HG02870 (cell line): ENCODE measurements at regions not wholly inside any gene's neighbourhood (a gene's known extent, or its start where the extent isn't known, plus 50 kb on each side); places are given as distances from the start of the nearest gene placed in this dataset.

Experiments used
- ATAC-seq: cut with Tn5 transposase; IDR thresholded peaks from one replicate; pipeline ENCODE4 v1.9.1; 2021; ENCODE audit warnings: mild to moderate bottlenecking, moderate library complexity; ENCODE audit not compliant: unreplicated experiment

DNA sequence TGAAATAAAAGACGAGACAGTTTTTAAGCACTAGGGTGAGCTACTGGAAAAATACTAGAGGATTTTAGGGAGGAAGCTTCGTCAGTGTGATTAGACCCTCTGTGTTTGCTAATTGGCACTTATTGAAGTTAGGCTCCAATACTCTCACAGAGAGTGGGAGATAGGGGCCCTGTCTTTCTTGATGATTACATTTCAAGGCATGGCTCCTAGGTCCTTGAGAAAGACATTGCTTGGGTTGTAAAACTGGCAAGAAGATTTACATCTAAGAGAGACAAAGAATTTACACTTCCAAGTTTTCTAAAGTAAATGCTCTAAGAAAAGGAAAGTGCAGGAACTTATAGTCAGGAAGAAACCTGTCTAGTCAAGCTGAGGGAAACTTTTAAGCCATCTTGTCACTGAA, 183.2 kb downstream of the C12orf50 start:
- ATAC-seq = no peak

GRCh38 chr12:87841935-87842334, 187.3 kb downstream of the C12orf50 start:
- ATAC-seq = no peak

DNA sequence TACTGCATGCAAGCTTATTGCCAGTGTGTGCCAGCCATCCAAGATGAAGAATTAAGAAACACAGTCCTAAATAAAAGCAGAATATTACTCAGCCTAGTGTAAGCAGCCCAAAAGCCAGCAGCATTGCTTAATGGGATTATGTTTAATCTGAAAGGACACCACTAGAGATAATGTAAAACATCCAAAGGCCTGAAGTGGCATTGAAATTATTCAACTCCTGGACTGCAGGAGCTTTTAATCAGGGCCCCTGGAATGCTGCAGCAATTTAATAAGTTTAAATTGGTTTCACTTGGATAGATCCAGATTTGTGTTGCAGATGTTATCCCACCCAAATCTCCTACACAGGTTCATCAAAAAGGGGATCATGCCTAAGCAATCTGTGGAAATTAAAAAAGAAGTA, 193.0 kb downstream of the C12orf50 start:
- ATAC-seq = no peak

DNA sequence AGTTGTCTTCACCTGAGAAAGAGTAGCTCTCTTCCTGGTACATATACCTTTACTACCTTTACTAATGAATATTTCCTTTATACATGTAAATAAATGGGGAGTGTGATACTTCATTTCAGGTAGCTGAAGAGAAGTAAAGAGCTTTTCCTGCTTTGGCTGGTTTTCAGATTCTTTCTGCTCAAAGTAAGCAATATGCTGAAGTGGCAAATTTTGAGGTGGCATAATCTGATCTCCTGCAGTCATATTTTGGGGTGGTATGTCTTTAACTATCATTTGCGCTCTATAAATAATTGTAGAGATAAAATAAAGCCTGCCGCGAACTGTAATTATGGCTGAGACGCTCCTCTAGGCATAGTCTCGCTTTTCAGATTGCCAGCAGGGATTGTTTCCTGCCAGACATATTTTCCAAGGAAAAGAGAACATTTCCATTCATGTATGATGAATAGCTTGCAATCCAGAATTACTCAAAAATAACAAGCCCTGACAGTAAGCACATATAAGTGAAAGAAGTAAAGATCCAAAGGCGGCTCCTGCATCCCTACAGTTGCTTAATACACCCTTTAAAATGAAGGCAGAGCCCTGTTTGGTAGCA, 200.7 kb downstream of the C12orf50 start:
- no peak for ATAC-seq

DNA sequence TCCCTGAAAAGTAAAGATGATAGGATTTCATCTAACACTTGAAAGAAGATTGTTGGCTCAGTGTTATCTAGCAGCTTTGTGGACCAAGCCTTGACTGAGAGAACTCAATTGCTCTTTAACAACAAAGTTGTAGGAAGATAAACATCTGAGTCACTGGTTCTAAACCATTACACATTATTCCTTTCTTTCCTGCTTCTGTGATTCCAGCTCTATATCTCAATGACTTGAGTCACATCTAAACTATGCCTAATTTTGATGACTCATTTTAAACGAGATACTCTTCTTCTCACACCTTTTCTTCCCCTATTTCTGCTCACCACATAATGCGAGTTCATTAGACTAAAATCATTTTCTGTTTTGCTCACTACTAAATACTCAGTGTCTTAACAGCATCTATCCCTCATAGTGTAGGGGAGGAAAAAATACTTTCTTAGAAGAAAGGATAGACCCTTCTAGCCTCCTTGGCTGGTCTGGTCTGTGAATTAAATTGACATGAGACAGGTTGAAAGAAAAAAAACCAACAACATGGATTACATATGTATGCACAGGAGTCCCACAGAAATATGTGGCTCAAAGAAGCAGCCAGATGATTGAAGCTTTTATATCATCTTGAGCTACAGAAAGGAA, 201.4 kb downstream of the C12orf50 start:
- no peak for ATAC-seq

- no peak for ATAC-seq
Observed at GRCh38 chr12:87822923-87823322, 206.3 kb downstream of the C12orf50 start.

DNA sequence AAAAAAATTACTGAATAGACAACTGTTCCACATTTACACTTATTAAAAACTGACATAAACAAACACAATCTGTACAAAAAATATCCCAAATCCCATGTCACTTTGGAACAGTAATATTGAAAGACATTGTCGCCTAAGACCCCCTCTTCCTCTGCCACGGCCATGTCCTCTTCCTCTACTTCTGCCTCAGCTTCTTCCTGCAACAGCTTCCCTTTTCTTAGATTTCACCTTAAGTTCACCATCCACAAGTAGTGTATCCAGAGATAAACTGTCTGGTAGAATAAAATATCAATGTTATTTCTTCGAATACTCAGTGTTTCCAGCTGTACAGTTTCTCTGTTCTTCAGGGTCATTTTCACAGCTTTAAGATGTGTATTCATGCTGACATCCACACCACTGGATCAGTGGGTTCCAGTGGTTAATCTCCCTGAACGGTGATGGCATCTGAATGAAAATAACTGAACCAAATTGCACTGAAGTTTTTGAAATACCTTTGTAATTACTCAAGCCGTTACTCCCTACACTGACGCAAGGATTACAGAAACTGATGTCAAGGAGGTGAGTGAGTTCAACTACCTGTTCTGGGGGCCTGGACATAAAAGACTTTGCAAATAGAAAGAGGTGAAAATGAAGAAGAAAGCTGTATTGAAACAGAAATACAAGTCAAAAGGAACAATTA, 208.5 kb downstream of the C12orf50 start:
- no peak for ATAC-seq

- ATAC-seq = no peak
Observed at GRCh38 chr12:87818441-87818840, 210.8 kb downstream of the C12orf50 start.

GRCh38 chr12:87815771-87816585, 213.2 kb downstream of the C12orf50 start:
- ATAC-seq = no peak

DNA sequence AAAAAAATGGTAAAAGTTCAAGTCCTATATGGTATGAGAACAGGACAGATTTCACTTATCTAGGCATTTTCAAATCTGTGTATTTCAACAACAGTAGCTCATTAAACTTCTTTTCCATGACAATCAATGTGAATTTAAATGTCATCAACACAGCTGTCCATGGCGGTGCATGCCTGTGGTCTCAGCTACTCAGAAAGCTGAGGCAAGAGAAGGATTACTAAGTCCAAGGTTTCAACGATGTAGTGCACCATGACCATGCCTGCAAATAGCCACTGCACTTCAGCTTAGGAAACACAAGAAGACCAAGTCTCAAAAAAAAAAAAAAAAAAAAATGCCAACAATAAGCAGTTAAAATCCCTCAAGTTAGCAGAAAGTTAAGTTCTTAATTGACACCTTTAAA, 214.6 kb downstream of the C12orf50 start:
- no peak for ATAC-seq

GRCh38 chr12:87813476-87814234, 215.5 kb downstream of the C12orf50 start:
- ATAC-seq = no peak

DNA sequence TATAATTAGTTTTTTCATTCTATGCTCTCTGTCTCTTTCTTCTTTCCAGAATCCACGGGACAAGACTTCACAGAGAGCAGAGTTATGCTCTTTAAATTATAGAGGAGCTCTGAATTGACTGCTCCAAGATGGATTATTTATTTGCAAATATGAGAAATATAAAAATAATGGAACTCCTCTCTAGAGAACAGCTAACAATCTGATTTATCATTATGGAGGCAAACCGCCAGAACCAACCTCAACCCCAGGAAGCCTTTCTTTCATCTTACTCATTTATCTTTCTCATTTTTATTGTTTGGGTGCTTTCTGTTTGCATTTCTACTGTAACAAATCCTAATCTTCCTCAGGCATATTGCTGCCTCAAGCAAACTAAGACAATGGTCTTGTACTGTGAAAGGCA, 216.5 kb downstream of the C12orf50 start:
- ATAC-seq = no peak

DNA sequence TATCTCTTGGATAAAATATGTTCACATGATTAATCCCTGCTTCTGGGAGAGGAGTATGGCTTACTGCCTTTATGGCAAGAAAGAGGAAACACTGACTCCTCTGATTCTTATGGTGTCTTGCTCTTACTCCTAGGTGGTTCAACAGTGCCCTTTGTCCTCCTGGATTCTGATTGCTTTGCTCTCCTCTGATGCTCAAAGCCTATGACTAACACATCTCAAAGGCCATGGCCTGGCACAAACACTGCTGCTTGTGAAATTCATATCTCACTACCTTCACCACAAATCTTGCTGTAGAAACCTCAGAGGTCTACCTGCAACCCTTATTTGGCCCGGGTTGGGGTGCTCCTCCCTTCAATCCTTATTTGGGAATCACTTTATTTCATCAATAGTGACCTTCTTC, 217.2 kb downstream of the C12orf50 start:
- no peak for ATAC-seq

- no peak for ATAC-seq
Observed at GRCh38 chr12:87809916-87810315, 219.3 kb downstream of the C12orf50 start.

GRCh38 chr12:87807086-87807485, 222.1 kb downstream of the C12orf50 start:
- no peak for ATAC-seq

DNA sequence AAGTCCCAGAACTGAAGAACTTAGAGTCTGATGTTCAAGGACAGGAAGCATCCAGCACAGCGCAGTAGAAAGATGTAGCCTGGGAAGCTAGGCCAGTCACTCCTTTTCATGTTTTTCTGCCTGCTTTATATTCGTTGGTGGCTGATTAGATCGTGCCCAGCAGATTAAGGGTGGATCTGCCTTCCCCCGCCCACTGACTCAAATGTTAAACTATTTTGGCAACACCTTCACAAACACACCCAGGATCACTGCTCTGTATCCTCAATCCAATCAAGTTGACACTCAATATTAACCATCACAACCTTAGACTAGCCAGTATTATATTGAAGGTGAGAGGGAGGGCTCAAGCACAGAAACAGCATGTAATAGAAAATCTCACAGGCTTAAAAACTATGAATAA, 222.9 kb downstream of the C12orf50 start:
- ATAC-seq = no peak

- no peak for ATAC-seq
Observed at GRCh38 chr12:87804386-87804785, 224.8 kb downstream of the C12orf50 start.

- no peak for ATAC-seq
Observed at GRCh38 chr12:87802721-87803011, 226.5 kb downstream of the C12orf50 start.

GRCh38 chr12:87801860-87802720, 227.1 kb downstream of the C12orf50 start:
- ATAC-seq = no peak

GRCh38 chr12:87796961-87797516, 232.2 kb downstream of the C12orf50 start:
- ATAC-seq = no peak
